ENCODE measurements at regions not wholly inside any gene's neighbourhood (a gene's known extent, or its start where the extent isn't known, plus 50 kb on each side); places are given as distances from the start of the nearest gene placed in this dataset.
"Not testable (repeated sequence)": the region's sequence is repeated elsewhere in the genome, so short reads cannot be mapped to it uniquely, and the experiment has no call there.

GRCh38 chr5:101326766-101327165, 423.7 kb upstream of the ST8SIA4 start (continued):
- TF ChIP-seq JUNB (IDR thresholded peaks at IDR 0.05; ENCODE audit: unreplicated experiment) (no peak), CREB1 (CRISPR knock-in tag; IDR thresholded peaks at IDR 0.05; ENCODE audit: low read depth) (no peak)

GRCh38 chr5:101316401-101316800, 413.3 kb upstream of the ST8SIA4 start:
- H3K27me3 Mint-ChIP-seq (ENCODE audit: insufficient read depth, low read depth, poor library complexity) = not testable (repeated sequence)

GRCh38 chr5:101306391-101307137, 403.5 kb upstream of the ST8SIA4 start:
- peaks cover 8% of the 10 kb centered on the region; the same call in 2 of the 3 replicates for H3K4me1 Mint-ChIP-seq
- Histone ChIP-seq H3K4me2 (no peak overlapping the region), H3K4me3 (no peak overlapping the region), H3K27me3 (ENCODE audit: insufficient read depth) (no peaks in the 10 kb centered on the region), H3K79me2 (replicated peaks; ENCODE audit: insufficient read depth) (no peaks in the 10 kb centered on the region), H3K4me1 (ENCODE audit: insufficient read depth) (peaks cover 19% of the 10 kb centered on the region), H3F3A (replicated peaks; ENCODE audit: low read depth) (no peaks in the 10 kb centered on the region), H3K9me2 (ENCODE audit: insufficient read depth) (no peaks in the 10 kb centered on the region), H2AFZ (no peak overlapping the region), H4K20me1 (replicated peaks; ENCODE audit: insufficient read depth) (no peaks in the 10 kb centered on the region), H3K36me3 (ENCODE audit: insufficient read depth) (no peaks in the 10 kb centered on the region), H3K27ac (ENCODE audit: low read depth) (no peak overlapping the region)
- TF ChIP-seq POLR2AphosphoS5 (IDR thresholded peaks at IDR 0.05; ENCODE audit: low read depth) (no peak), CREB1 (CRISPR knock-in tag; IDR thresholded peaks at IDR 0.05; ENCODE audit: low read depth) (no peak), ETS1 (IDR thresholded peaks at IDR 0.05) (no peak), ZNF114 (CRISPR knock-in tag; IDR thresholded peaks at IDR 0.05) (no peak)
- no peak overlapping the region for H3K4me3 Mint-ChIP-seq
- H3K27ac Mint-ChIP-seq = peak overlapping the region; percentile 77
- DNase-seq (ENCODE audit: low spot score) (no peak), ATAC-seq (no peak)
- peaks cover 2% of the 10 kb centered on the region for H3K27me3 Mint-ChIP-seq (ENCODE audit: insufficient read depth, low read depth, poor library complexity)
- no peaks in the 10 kb centered on the region for H3K36me3 Mint-ChIP-seq (ENCODE audit: low read depth)
- no peaks in the 10 kb centered on the region for H3K9me3 Mint-ChIP-seq

More at GRCh38 chr5:101316401-101316800, 413.3 kb upstream of the ST8SIA4 start:
- H3K9me3 Mint-ChIP-seq; H3K4me2 ChIP-seq; H4K20me1 ChIP-seq (replicated peaks; ENCODE audit: insufficient read depth); ATAC-seq; H3K79me2 ChIP-seq (replicated peaks; ENCODE audit: insufficient read depth); H2AFZ ChIP-seq; H3K4me3 ChIP-seq; H3K4me3 Mint-ChIP-seq; H3K36me3 ChIP-seq (ENCODE audit: insufficient read depth); H3K36me3 Mint-ChIP-seq (ENCODE audit: low read depth); H3K9me2 ChIP-seq (ENCODE audit: insufficient read depth); DNase-seq (ENCODE audit: low spot score); H3F3A ChIP-seq (replicated peaks; ENCODE audit: low read depth); H3K4me1 Mint-ChIP-seq; H3K27me3 ChIP-seq (ENCODE audit: insufficient read depth); H3K27ac ChIP-seq (ENCODE audit: low read depth): not testable (repeated sequence)
- H3K27ac Mint-ChIP-seq = 0 out of 2 replicates have a peak overlapping the region, but pooled peaks have one; percentile 29
- peaks cover 14% of the 10 kb centered on the region for H3K4me1 ChIP-seq (ENCODE audit: insufficient read depth)

- Histone ChIP-seq H3K4me2 (no peak overlapping the region), H3K27me3 (ENCODE audit: insufficient read depth) (no peaks in the 10 kb centered on the region), H3K36me3 (ENCODE audit: insufficient read depth) (no peaks in the 10 kb centered on the region), H3K9me2 (ENCODE audit: insufficient read depth) (no peaks in the 10 kb centered on the region), H4K20me1 (replicated peaks; ENCODE audit: insufficient read depth) (no peaks in the 10 kb centered on the region), H3K27ac (ENCODE audit: low read depth) (no peak overlapping the region), H3K79me2 (replicated peaks; ENCODE audit: insufficient read depth) (no peaks in the 10 kb centered on the region), H2AFZ (no peak overlapping the region), H3K4me3 (no peak overlapping the region), H3F3A (replicated peaks; ENCODE audit: low read depth) (no peaks in the 10 kb centered on the region), H3K4me1 (ENCODE audit: insufficient read depth) (no peaks in the 10 kb centered on the region)
- H3K27ac Mint-ChIP-seq = no peak overlapping the region
- no peaks in the 10 kb centered on the region for H3K27me3 Mint-ChIP-seq (ENCODE audit: insufficient read depth, low read depth, poor library complexity)
- no peak for DNase-seq (ENCODE audit: low spot score)
- H3K4me3 Mint-ChIP-seq = no peak overlapping the region
- H3K9me3 Mint-ChIP-seq = no peaks in the 10 kb centered on the region
- no peak for ATAC-seq
- no peaks in the 10 kb centered on the region for H3K36me3 Mint-ChIP-seq (ENCODE audit: low read depth)
- H3K4me1 Mint-ChIP-seq = peaks cover 3% of the 10 kb centered on the region; the same call in 1 of the 3 replicates
- TF ChIP-seq NANOG (IDR thresholded peaks at IDR 0.05; ENCODE audit: borderline replicate concordance) (no peak), POLR2AphosphoS5 (IDR thresholded peaks at IDR 0.05; ENCODE audit: low read depth) (no peak), CTCF (conservative IDR thresholded peaks at IDR 0.05; ENCODE audit: low read depth in 2 of 2) (no peak)
These were observed 393.4 kb upstream of the ST8SIA4 start for GRCh38 chr5:101296477-101296876.
